Stomach (tissue), 8 donors: ENCODE measurements at regions not wholly inside any gene's neighbourhood (a gene's known extent, or its start where the extent isn't known, plus 50 kb on each side); places are given as distances from the start of the nearest gene placed in this dataset.

ENCODE experiments used
- DNase-seq, 2 donors: peaks; one replicate each; pipeline versions ENCODE4 v3.0.0 to v3.0.0-alpha.2; 2013 to 2019
- H3K27ac ChIP-seq, 5 donors: fragments of 200-600 bp in 4 of 5; sonication (generic) in 4 of 5; one replicate each; pipeline ENCODE4 v1.5.1; 2013 to 2019; ENCODE audit warnings: mild to moderate bottlenecking in 1 of 5, moderate library complexity in 1 of 5
- H3K27me3 ChIP-seq, 3 donors: fragments of 200-600 bp; sonication (generic); one replicate each; pipeline ENCODE4 v1.5.1; 2017 to 2019; ENCODE audit warnings: mixed run types in 1 of 3
- H3K36me3 ChIP-seq, 4 donors: fragments of 200-600 bp; sonication (generic); 1 replicate in 3 of 4; 2 replicates in 1 of 4; pipeline ENCODE4 v1.5.1; 2016 to 2019
- H3K4me1 ChIP-seq, 4 donors: fragments of 200-600 bp; sonication (generic); one replicate each; pipeline ENCODE4 v1.5.1; 2016 to 2019
- H3K4me3 ChIP-seq, 4 donors: fragments of 200-600 bp; sonication (generic) in 3 of 4; one replicate each; pipeline ENCODE4 v1.5.1; 2016 to 2019; ENCODE audit warnings: mild to moderate bottlenecking in 1 of 4
- H3K9me3 ChIP-seq, 4 donors: fragments of 200-600 bp; sonication (generic); one replicate each; pipeline ENCODE4 v1.5.1; 2016 to 2019
- CTCF ChIP-seq, 7 experiments: fragments of 450-650 bp in 4 of 7; fragments of 200-600 bp in 3 of 7; sonication (generic) in 3 of 7; IDR thresholded peaks; one replicate each; pipeline ENCODE4 v1.5.1; 2016 to 2019; ENCODE audit warnings: antibody characterized with exemption in 7 of 7, control low read depth in 2 of 7, mild to moderate bottlenecking in 1 of 7
- EP300 ChIP-seq: sonication (generic); formaldehyde crosslinking; IDR thresholded peaks from one replicate; pipeline ENCODE4 v1.6.1; 2017; ENCODE audit warnings: antibody characterized with exemption
- POLR2A ChIP-seq, 4 donors: fragments of 450-650 bp; IDR thresholded peaks; one replicate each; pipeline ENCODE4 v1.6.1; 2016; ENCODE audit warnings: antibody characterized with exemption in 4 of 4, control low read depth in 2 of 4, mild to moderate bottlenecking in 1 of 4, moderate library complexity in 1 of 4
- POLR2AphosphoS5 ChIP-seq, 3 donors: sonication (generic); formaldehyde crosslinking; IDR thresholded peaks; one replicate each; pipeline ENCODE4 v1.6.1; 2016; ENCODE audit warnings: antibody characterized with exemption in 3 of 3
- WGBS, 5 donors: extraction: QIAGEN DNeasy Blood & Tissue Kit in 3 of 5; methylation state at CpG; one replicate each; pipeline versions ENCODE4 v1.1.5 to v1.1.7; 2013 to 2018; 5-methylcytosine and 5-hydroxymethylcytosine counted together
- intact Hi-C: fragments of 100-400 bp; cut with DNase I; formaldehyde crosslinking; loops from one replicate; pipeline ENCODE4 v1.15.1; 2023; ENCODE audit warnings: low total_unique reads
- donor health status: healthy with polysubstance abuse.
- donor health status: Bipolar disorder and iron deficiency.
- donor health status: healthy.

GRCh38 chr1:162924179-162924578, 63.2 kb upstream of the CCDC190 start:
- Histone ChIP-seq H3K36me3 (no peaks in the 10 kb centered on the region), H3K9me3 (no peaks in the 10 kb centered on the region), H3K4me1 (no peaks in the 10 kb centered on the region), H3K27me3 (no peaks in the 10 kb centered on the region), H3K4me3 (no peak overlapping the region), H3K27ac (no peak overlapping the region)
- TF ChIP-seq EP300 (no peak), CTCF (IDR thresholded peaks at IDR 0.05) (no peak), POLR2A (IDR thresholded peaks at IDR 0.05) (no peak), POLR2AphosphoS5 (IDR thresholded peaks at IDR 0.05) (no peak)
- no peak for DNase-seq
- intact Hi-C loops, result no loop called here
- WGBS, 5 donors, result 70 to 79% (median 75%) methylated on average over 2 of the region's 2 CpGs

- 54 to 65% (median 58%) methylated on average over 2 of the region's 2 CpGs for WGBS, 5 donors
- TF ChIP-seq POLR2A (IDR thresholded peaks at IDR 0.05) (no peak), EP300 (no peak), POLR2AphosphoS5 (IDR thresholded peaks at IDR 0.05) (no peak), CTCF (IDR thresholded peaks at IDR 0.05) (no peak)
- DNase-seq, result no peak
- H3K4me1 ChIP-seq, result no peaks in the 10 kb centered on the region
- no peak overlapping the region for H3K27ac ChIP-seq
- intact Hi-C loops, result no loop called here
- H3K9me3 ChIP-seq, result no peaks in the 10 kb centered on the region
- no peaks in the 10 kb centered on the region for H3K36me3 ChIP-seq
- no peak overlapping the region for H3K4me3 ChIP-seq
- H3K27me3 ChIP-seq, result no peaks in the 10 kb centered on the region
Observed at GRCh38 chr1:162922201-162922600, 61.2 kb upstream of the CCDC190 start.

- Histone ChIP-seq H3K27ac (no peak overlapping the region), H3K4me3 (no peak overlapping the region), H3K27me3 (no peaks in the 10 kb centered on the region), H3K36me3 (no peaks in the 10 kb centered on the region), H3K9me3 (no peaks in the 10 kb centered on the region), H3K4me1 (no peaks in the 10 kb centered on the region)
- intact Hi-C loops, result no loop called here
- no peak for TF ChIP-seq EP300
- TF ChIP-seq CTCF (IDR thresholded peaks at IDR 0.05), result no peak
- TF ChIP-seq POLR2A (IDR thresholded peaks at IDR 0.05), result no peak
- no peak for TF ChIP-seq POLR2AphosphoS5 (IDR thresholded peaks at IDR 0.05)
- 84 to 96% (median 93%) methylated on average over 3 of the region's 3 CpGs for WGBS, 5 donors
- no peak for DNase-seq
Observed at GRCh38 chr1:162921311-162921710, 60.3 kb upstream of the CCDC190 start.

GRCh38 chr1:162919034-162919433, 58.1 kb upstream of the CCDC190 start:
- no peak for DNase-seq
- Histone ChIP-seq H3K36me3 (no peaks in the 10 kb centered on the region), H3K27me3 (no peaks in the 10 kb centered on the region), H3K4me1 (no peaks in the 10 kb centered on the region), H3K4me3 (no peak overlapping the region), H3K9me3 (no peaks in the 10 kb centered on the region), H3K27ac (no peak overlapping the region)
- 80 to 87% (median 83%) methylated on average over 4 to 6 of the region's 6 CpGs for WGBS, 5 donors
- TF ChIP-seq POLR2A (IDR thresholded peaks at IDR 0.05), result no peak
- no peak for TF ChIP-seq POLR2AphosphoS5 (IDR thresholded peaks at IDR 0.05)
- TF ChIP-seq CTCF (IDR thresholded peaks at IDR 0.05), result no peak
- TF ChIP-seq EP300, result no peak
- intact Hi-C loops, result no loop called here
